Duodenal mucosa (tissue), 2 donors: ENCODE measurements at regions not wholly inside any gene's neighbourhood (a gene's known extent, or its start where the extent isn't known, plus 50 kb on each side); places are given as distances from the start of the nearest gene placed in this dataset.

ENCODE experiments used
- H3K27ac ChIP-seq: one replicate; pipeline ENCODE4 v1.7.0; 2013; ENCODE audit warnings: low read depth, low read length
- H3K27me3 ChIP-seq, 2 donors: one replicate each; pipeline ENCODE4 v1.7.0; 2013; ENCODE audit warnings: low read length in 2 of 2, control low read depth in 1 of 2; ENCODE audit not compliant: insufficient read depth in 2 of 2, control insufficient read depth in 1 of 2
- H3K36me3 ChIP-seq, 2 donors: one replicate each; pipeline ENCODE4 v1.7.0; 2013; ENCODE audit warnings: low read length in 2 of 2, control low read depth in 1 of 2; ENCODE audit not compliant: insufficient read depth in 2 of 2, control insufficient read depth in 1 of 2
- H3K4me1 ChIP-seq, 2 donors: one replicate each; pipeline ENCODE4 v1.7.0; 2013; ENCODE audit warnings: low read length in 2 of 2, control low read depth in 1 of 2; ENCODE audit not compliant: insufficient read depth in 2 of 2, control insufficient read depth in 1 of 2
- H3K4me3 ChIP-seq, 2 donors: one replicate each; pipeline ENCODE4 v1.7.0; 2013; ENCODE audit warnings: low read length in 2 of 2, low read depth in 1 of 2
- H3K9ac ChIP-seq, 2 donors: one replicate each; pipeline ENCODE4 v1.7.0; 2013; ENCODE audit warnings: low read length in 2 of 2, low read depth in 1 of 2
- H3K9me3 ChIP-seq, 2 donors: one replicate each; pipeline ENCODE4 v1.7.0; 2013; ENCODE audit warnings: low read length in 2 of 2, control low read depth in 1 of 2; ENCODE audit not compliant: control insufficient read depth in 1 of 2

DNA sequence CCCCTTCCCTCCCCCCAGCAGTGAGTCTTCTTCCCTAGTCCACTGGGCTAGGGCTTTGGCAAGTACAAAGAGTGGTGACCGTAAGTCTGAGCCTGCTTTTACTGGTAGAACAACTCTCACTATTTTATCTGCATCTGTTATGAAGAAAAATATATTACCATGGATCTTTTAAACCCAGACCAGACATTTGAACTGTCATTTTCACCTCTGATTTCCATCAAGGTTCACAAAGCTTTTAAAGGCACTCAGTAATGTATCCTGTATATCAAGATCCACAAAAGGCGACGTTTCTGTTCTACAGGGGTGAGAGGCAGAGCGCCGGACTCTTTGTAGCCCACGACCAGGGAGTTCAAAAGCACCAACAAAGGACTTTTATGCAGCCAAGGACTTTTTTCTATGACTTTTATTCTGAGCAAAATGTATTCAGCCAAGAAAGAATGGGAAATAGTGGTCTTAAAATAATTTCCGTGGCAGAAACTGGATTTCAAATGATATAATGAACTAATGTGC, 388.3 kb downstream of the ANXA1 start:
- no peak overlapping the region for H3K4me3 ChIP-seq
- no peaks in the 10 kb centered on the region for H3K36me3 ChIP-seq
- no peak overlapping the region for H3K27ac ChIP-seq
- H3K4me1 ChIP-seq = no peaks in the 10 kb centered on the region
- no peaks in the 10 kb centered on the region for H3K9me3 ChIP-seq
- H3K27me3 ChIP-seq = no peaks in the 10 kb centered on the region
- H3K9ac ChIP-seq = no peak overlapping the region

DNA sequence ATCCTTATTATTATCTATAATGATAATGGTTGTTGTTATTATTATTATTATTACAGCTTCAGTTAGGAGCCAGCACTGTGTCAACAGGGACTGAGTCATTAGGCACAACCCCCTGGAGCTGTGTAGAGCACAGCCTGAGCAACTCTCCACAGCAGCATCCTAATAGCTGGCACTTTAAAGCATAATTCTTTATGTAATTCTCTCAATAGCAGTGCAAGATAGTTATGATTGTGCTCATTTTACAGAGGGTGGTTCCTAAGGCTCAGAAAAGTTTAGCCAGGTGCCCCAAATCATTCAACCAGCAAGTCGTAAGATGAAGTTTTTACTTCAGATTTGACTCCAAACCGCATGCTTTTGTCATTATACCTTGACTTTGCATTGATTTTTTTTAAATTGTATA, 390.3 kb downstream of the ANXA1 start:
- no peak overlapping the region for H3K4me3 ChIP-seq
- no peaks in the 10 kb centered on the region for H3K4me1 ChIP-seq
- H3K27ac ChIP-seq = no peak overlapping the region
- no peaks in the 10 kb centered on the region for H3K36me3 ChIP-seq
- no peak overlapping the region for H3K9ac ChIP-seq
- no peaks in the 10 kb centered on the region for H3K27me3 ChIP-seq
- H3K9me3 ChIP-seq = no peaks in the 10 kb centered on the region

DNA sequence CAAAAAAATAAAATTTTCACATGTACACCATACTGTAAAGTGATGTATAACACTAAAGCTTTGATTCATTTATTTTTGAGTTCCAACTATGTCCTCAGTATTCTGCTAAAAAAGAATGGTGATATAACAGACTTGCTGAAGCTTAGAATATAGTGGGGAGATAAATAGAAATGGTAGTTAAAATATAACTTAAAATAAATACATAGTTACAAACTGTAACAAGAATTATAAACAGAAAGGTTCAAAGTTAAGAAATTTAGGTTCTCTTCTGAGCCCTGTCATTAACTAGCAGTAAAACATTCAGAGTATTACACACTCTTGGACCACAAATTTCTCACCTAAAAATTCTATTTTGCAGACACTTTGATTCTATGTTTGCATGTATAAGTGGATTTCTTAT, 392.1 kb downstream of the ANXA1 start:
- H3K27me3 ChIP-seq = no peaks in the 10 kb centered on the region
- H3K27ac ChIP-seq = no peak overlapping the region
- no peaks in the 10 kb centered on the region for H3K36me3 ChIP-seq
- H3K4me1 ChIP-seq = no peaks in the 10 kb centered on the region
- H3K9ac ChIP-seq = no peak overlapping the region
- no peaks in the 10 kb centered on the region for H3K9me3 ChIP-seq
- no peak overlapping the region for H3K4me3 ChIP-seq

DNA sequence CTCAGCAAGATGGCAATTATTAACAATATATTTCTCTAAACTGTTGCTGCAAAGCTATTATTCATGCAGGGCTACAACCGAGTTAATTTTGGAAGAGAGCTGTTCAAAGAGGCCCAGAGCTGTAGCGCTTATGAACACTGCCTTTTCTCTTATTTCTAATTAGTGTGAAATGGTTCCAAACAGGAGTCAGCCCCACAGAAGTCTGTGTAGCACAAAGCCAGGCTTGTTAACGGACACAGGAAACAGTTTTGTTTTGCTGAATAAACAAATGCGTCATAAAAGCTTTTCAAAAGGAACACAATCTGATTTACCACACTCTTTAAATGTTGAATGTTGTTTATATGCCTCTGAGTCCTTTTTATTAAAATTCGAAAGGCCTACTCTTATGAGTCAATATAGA, 396.5 kb downstream of the ANXA1 start:
- Histone ChIP-seq H3K36me3 (no peaks in the 10 kb centered on the region), H3K4me3 (no peak overlapping the region), H3K27me3 (no peaks in the 10 kb centered on the region), H3K9me3 (no peaks in the 10 kb centered on the region), H3K4me1 (no peaks in the 10 kb centered on the region), H3K27ac (no peak overlapping the region), H3K9ac (no peak overlapping the region)

DNA sequence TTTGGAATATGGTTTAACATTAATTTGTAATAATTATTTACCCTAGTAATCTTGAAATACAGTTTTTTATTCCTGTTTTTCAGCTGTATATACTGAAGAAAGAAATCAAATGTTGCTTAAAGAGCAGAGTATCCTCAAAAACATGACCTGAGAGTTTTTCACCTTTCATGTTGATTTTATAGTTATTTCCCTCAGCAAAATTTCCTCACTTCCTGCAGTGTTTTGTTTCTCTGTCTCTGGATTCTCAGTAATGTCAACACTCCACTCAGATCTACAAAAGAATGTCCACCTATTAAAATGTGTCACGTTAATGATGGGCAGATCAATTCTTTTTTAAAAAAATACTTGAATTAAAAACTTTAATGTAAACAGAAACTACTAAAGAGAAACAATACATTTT, 398.3 kb downstream of the ANXA1 start:
- Histone ChIP-seq H3K4me3 (no peak overlapping the region), H3K27ac (no peak overlapping the region), H3K9me3 (no peaks in the 10 kb centered on the region), H3K4me1 (no peaks in the 10 kb centered on the region), H3K27me3 (no peaks in the 10 kb centered on the region), H3K9ac (no peak overlapping the region), H3K36me3 (no peaks in the 10 kb centered on the region)

DNA sequence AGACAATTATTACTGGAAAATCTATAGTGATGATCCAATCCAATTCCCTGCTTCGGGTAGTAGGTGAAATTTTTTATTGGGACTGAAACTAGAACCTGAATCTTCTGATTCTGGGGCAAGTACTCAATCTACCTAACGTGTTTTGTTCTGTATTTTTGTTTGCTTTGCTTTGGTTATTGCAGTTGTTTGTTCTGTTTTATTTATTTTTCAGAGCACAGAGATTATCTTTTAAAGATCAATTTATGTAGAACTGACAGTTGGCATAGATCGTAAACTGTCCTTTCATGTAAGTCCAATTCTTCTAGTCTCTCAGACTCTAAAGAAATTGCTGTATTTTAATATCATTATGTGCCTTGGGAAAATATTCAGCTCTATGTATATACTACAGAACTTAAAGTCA, 401.6 kb downstream of the ANXA1 start:
- H3K27ac ChIP-seq = no peak overlapping the region
- H3K27me3 ChIP-seq = no peaks in the 10 kb centered on the region
- no peaks in the 10 kb centered on the region for H3K4me1 ChIP-seq
- no peak overlapping the region for H3K4me3 ChIP-seq
- H3K9ac ChIP-seq = no peak overlapping the region
- H3K9me3 ChIP-seq = no peaks in the 10 kb centered on the region
- H3K36me3 ChIP-seq = no peaks in the 10 kb centered on the region

DNA sequence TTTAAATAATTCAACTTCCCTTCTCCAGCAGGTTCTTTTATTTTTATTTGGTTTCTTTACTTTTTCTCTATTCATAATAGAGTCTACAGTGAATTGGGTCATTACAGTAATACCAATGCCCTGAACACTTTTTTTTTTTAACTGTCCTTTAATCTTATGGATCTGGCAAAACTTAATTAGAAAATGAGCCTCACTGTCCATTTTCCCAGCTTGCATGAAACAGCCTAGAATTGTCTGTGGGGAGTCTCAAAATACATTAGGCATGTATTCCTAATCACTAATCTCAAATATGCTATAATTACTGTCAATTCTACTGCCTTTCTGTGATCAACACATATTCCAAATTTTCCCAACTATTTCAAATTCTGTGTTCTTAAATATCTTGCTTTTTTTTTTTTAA, 406.8 kb downstream of the ANXA1 start:
- Histone ChIP-seq H3K9ac (no peak overlapping the region), H3K27me3 (no peaks in the 10 kb centered on the region), H3K36me3 (no peaks in the 10 kb centered on the region), H3K4me3 (no peak overlapping the region), H3K4me1 (no peaks in the 10 kb centered on the region), H3K27ac (no peak overlapping the region), H3K9me3 (no peaks in the 10 kb centered on the region)

DNA sequence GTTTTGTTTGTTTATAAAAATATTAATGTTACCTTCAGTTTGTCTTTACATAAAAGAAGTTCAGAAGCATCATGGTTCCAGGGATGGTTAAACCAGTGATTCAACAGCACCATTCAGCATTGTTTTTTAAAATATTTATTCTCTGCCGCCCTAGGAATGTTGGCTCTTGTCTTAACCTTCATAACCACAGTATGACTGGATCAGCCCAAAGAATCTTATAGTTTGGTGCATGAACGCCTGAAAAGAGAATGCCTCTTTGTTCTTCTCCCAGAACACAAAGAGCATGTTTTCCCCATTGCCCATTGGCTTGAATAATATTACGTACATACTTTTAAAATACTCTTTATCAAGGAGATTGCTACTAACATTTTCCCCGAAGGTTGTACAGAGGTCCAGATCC, 413.4 kb downstream of the ANXA1 start:
- H3K4me1 ChIP-seq = no peaks in the 10 kb centered on the region
- no peaks in the 10 kb centered on the region for H3K27me3 ChIP-seq
- H3K4me3 ChIP-seq = no peak overlapping the region
- no peak overlapping the region for H3K27ac ChIP-seq
- H3K9me3 ChIP-seq = no peaks in the 10 kb centered on the region
- H3K9ac ChIP-seq = no peak overlapping the region
- H3K36me3 ChIP-seq = no peaks in the 10 kb centered on the region

DNA sequence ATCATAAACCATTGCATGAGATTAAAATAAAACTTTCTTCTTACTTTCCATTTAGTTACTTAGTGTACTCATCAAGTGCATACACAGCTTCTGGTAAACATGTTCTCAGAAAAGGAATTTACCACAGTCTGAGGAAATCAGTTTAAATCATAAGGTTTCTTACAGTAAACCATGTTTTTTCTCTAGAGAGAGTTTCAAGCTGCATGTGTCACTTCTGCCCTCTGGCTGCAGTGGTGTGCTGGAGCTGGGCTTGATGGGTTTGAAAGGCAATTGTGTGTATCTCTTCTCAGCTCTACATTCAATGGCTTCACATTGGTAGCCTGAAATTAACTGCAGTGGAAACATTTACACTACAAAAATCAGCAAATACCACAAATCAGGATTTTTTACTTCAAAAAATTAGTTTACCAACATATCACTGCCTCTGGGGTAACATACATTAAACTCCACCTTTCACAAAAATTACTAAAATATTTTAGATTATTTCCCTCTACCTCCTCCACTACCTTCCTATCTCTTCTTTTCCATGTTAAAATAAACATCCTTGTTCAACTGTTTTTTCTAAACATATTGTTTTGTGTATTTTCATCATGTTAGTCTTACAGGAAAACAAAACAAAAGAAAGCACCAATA, 414.3 kb downstream of the ANXA1 start:
- H3K27me3 ChIP-seq = no peaks in the 10 kb centered on the region
- H3K9ac ChIP-seq = no peak overlapping the region
- no peak overlapping the region for H3K4me3 ChIP-seq
- no peaks in the 10 kb centered on the region for H3K36me3 ChIP-seq
- H3K9me3 ChIP-seq = no peaks in the 10 kb centered on the region
- H3K27ac ChIP-seq = no peak overlapping the region
- H3K4me1 ChIP-seq = no peaks in the 10 kb centered on the region

DNA sequence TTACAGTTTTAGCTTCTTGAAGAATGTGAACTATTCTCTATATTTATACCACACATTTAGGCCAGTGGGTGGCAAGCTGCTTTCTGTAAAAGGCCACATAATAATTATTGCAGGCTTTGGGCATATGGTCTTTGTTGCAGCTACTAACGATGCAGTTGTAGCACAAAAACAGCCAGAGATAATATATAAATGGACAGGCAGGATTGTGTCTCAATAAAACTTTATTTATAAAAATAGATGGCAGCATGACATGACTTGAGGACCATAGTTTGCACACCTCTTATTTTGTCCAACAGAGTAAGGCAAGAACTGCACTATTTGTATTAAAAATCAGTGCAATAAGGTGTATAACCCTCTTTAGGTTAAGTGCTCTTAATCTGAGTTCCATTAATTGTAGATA, 415.0 kb downstream of the ANXA1 start:
- no peaks in the 10 kb centered on the region for H3K4me1 ChIP-seq
- H3K9me3 ChIP-seq = no peaks in the 10 kb centered on the region
- H3K36me3 ChIP-seq = no peaks in the 10 kb centered on the region
- H3K9ac ChIP-seq = no peak overlapping the region
- no peak overlapping the region for H3K4me3 ChIP-seq
- no peak overlapping the region for H3K27ac ChIP-seq
- H3K27me3 ChIP-seq = no peaks in the 10 kb centered on the region

DNA sequence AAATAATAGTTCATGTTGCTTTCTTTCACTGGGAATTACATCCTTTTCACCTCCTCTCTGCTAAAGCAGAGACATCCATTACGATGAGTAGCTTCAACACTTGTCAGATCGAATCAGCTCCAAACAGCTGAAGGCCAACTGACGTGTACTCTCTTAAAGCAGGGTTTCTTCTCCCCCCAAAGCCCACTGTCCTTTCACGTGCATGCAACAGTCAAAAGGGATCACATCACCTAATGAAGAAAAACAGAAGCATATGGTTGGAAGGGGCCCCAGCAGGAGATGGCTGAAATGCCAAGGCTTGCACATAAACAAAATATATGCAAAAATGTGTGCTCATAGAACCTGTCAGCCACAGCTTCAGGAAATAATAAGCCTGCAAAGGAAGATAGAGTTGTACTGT, 421.6 kb downstream of the ANXA1 start:
- no peak overlapping the region for H3K4me3 ChIP-seq
- no peaks in the 10 kb centered on the region for H3K27me3 ChIP-seq
- H3K4me1 ChIP-seq = no peaks in the 10 kb centered on the region
- H3K9me3 ChIP-seq = no peaks in the 10 kb centered on the region
- H3K27ac ChIP-seq = no peak overlapping the region
- no peak overlapping the region for H3K9ac ChIP-seq
- no peaks in the 10 kb centered on the region for H3K36me3 ChIP-seq
